Vagina (tissue), 2 donors: ENCODE measurements at regions not wholly inside any gene's neighbourhood (a gene's known extent, or its start where the extent isn't known, plus 50 kb on each side); places are given as distances from the start of the nearest gene placed in this dataset.

Experiments
- DNase-seq, 2 donors: peaks; one replicate each; pipeline ENCODE4 v3.0.0-alpha.2; 2017; ENCODE audit errors: extremely low spot score in 2 of 2
- H3K27ac ChIP-seq: fragments of 200-600 bp; sonication (generic); one replicate; pipeline ENCODE4 v1.5.1; 2019
- H3K27me3 ChIP-seq: fragments of 200-600 bp; sonication (generic); one replicate; pipeline ENCODE4 v1.5.1; 2019
- H3K36me3 ChIP-seq, 2 donors: fragments of 200-600 bp; sonication (generic); one replicate each; pipeline ENCODE4 v1.5.1; 2017 to 2019
- H3K4me1 ChIP-seq: fragments of 200-600 bp; sonication (generic); one replicate; pipeline ENCODE4 v1.5.1; 2019
- H3K4me3 ChIP-seq, 2 donors: fragments of 200-600 bp; sonication (generic); 1 replicate in 1 of 2; 2 replicates in 1 of 2; pipeline ENCODE4 v1.5.1; 2016 to 2019
- H3K9me3 ChIP-seq: fragments of 200-600 bp; sonication (generic); one replicate; pipeline ENCODE4 v1.5.1; 2019
- POLR2A ChIP-seq, 2 donors: fragments of 450-650 bp; IDR thresholded peaks; one replicate each; pipeline ENCODE4 v1.6.1; 2017; ENCODE audit warnings: antibody characterized with exemption in 2 of 2, mild to moderate bottlenecking in 2 of 2, moderate library complexity in 2 of 2
- POLR2AphosphoS5 ChIP-seq, 2 donors: sonication (generic); formaldehyde crosslinking; IDR thresholded peaks; one replicate each; pipeline ENCODE4 v1.9.0; 2017; ENCODE audit warnings: antibody characterized with exemption in 2 of 2, mild to moderate bottlenecking in 2 of 2, low read depth in 1 of 2; ENCODE audit not compliant: insufficient read depth in 1 of 2
- intact Hi-C: fragments of 100-400 bp; cut with DNase I; formaldehyde crosslinking; loops from one replicate; pipeline ENCODE4 v1.15.1; 2023
- TF ChIP-seq, protein P1 (sequence below), 3 experiments: fragments of 450-650 bp in 2 of 3; fragments of 200-600 bp in 1 of 3; sonication (generic) in 1 of 3; IDR thresholded peaks; one replicate each; pipeline ENCODE4 v1.5.1; 2017 to 2019; ENCODE audit warnings: antibody characterized with exemption in 3 of 3, mild to moderate bottlenecking in 2 of 3, moderate library complexity in 2 of 3

GRCh38 chr9:89905606-89906338 lies 301.0 kb downstream of the GADD45G start:
- H3K27me3 ChIP-seq, result no peaks in the 10 kb centered on the region
- no peak overlapping the region for H3K27ac ChIP-seq
- no peak for DNase-seq
- no peak overlapping the region for H3K4me3 ChIP-seq
- no peaks in the 10 kb centered on the region for H3K36me3 ChIP-seq
- intact Hi-C loops, result no loop called here
- no peaks in the 10 kb centered on the region for H3K9me3 ChIP-seq
- H3K4me1 ChIP-seq, result no peaks in the 10 kb centered on the region
- TF ChIP-seq POLR2A (IDR thresholded peaks at IDR 0.05) (no peak), POLR2AphosphoS5 (IDR thresholded peaks at IDR 0.05; ENCODE audit: insufficient read depth in 1 of 2, low read depth in 1 of 2) (no peak)
- TF ChIP-seq, protein P1, sequence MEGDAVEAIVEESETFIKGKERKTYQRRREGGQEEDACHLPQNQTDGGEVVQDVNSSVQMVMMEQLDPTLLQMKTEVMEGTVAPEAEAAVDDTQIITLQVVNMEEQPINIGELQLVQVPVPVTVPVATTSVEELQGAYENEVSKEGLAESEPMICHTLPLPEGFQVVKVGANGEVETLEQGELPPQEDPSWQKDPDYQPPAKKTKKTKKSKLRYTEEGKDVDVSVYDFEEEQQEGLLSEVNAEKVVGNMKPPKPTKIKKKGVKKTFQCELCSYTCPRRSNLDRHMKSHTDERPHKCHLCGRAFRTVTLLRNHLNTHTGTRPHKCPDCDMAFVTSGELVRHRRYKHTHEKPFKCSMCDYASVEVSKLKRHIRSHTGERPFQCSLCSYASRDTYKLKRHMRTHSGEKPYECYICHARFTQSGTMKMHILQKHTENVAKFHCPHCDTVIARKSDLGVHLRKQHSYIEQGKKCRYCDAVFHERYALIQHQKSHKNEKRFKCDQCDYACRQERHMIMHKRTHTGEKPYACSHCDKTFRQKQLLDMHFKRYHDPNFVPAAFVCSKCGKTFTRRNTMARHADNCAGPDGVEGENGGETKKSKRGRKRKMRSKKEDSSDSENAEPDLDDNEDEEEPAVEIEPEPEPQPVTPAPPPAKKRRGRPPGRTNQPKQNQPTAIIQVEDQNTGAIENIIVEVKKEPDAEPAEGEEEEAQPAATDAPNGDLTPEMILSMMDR (IDR thresholded peaks at IDR 0.05), result no peak

DNA sequence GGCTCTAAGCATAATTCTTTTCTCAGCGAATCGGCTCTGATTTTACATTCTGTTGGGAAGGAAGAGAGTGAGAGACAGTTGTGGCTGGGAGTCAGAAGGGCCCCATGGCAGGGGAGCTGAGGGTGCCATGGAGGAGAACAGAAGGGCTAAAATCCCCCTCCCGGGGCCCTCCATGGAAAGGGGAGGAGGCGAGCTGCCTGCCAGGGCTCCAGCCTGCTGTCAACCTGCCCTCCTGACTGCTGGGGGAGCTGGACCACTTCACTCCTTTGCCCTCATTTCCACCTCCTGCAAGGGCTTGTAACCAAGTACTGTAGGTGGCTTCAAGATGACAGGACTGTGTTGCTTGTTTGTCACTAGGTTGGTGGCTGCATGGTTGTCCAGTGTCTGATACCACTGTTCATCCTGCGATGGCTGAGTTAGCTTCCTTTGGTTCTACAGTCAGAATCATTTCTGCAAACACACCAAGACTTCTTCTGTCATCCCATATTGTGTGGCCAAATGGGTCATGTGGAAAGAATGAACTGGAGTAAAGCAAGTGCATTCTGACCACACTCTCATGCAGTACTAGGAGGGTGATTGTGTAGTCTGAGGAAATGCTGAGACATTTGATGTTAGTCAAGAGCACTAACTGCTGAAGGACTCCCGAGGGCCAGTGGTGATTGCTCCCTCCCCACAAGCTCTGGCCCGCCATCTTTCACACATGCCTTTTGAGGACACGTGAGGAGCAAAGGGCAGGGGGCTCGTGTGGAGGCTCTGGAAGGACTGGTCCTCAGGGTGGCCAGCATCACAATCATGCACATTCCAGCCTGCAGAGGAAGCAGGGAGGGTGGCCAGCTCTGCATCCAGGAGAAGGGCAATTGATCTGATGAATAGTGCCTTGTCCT lies 307.2 kb downstream of the GADD45G start:
- no peak for DNase-seq
- no peaks in the 10 kb centered on the region for H3K9me3 ChIP-seq
- no peaks in the 10 kb centered on the region for H3K36me3 ChIP-seq
- TF ChIP-seq, protein P1 (IDR thresholded peaks at IDR 0.05), result no peak
- TF ChIP-seq POLR2A (IDR thresholded peaks at IDR 0.05), result no peak
- no peak for TF ChIP-seq POLR2AphosphoS5 (IDR thresholded peaks at IDR 0.05; ENCODE audit: insufficient read depth in 1 of 2, low read depth in 1 of 2)
- H3K4me3 ChIP-seq, result no peak overlapping the region
- H3K4me1 ChIP-seq, result no peaks in the 10 kb centered on the region
- no peak overlapping the region for H3K27ac ChIP-seq
- no peaks in the 10 kb centered on the region for H3K27me3 ChIP-seq
- intact Hi-C loops, result no loop called here

- no peaks in the 10 kb centered on the region for H3K9me3 ChIP-seq
- no peak for DNase-seq
- H3K36me3 ChIP-seq, result no peaks in the 10 kb centered on the region
- TF ChIP-seq POLR2A (IDR thresholded peaks at IDR 0.05) (no peak), POLR2AphosphoS5 (IDR thresholded peaks at IDR 0.05; ENCODE audit: insufficient read depth in 1 of 2, low read depth in 1 of 2) (no peak)
- TF ChIP-seq, protein P1 (IDR thresholded peaks at IDR 0.05), result no peak
- no peak overlapping the region for H3K4me3 ChIP-seq
- intact Hi-C loops, result no loop called here
- H3K27ac ChIP-seq, result no peak overlapping the region
- no peaks in the 10 kb centered on the region for H3K4me1 ChIP-seq
- no peaks in the 10 kb centered on the region for H3K27me3 ChIP-seq
These were observed 307.8 kb downstream of the GADD45G start for GRCh38 chr9:89912605-89912953.

DNA sequence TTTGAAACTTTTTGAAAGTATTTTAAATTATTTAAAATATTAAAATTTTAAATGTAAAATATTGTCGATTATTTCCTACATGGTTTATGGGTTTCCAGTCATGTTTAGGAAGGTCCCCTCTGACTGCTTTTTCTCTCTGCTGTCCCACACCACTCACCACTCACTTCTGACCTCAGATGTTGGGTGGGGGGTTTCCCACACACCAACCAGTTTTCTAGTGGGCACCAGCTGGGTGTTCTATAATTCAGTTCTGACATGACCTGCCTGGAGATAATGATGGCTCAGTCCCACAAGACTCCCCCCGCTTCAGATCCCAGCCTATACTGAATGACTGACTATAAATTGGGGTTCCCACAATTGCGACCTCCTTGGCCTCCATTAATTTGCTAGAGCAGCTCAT lies 310.4 kb downstream of the GADD45G start:
- TF ChIP-seq POLR2A (IDR thresholded peaks at IDR 0.05) (no peak), POLR2AphosphoS5 (IDR thresholded peaks at IDR 0.05; ENCODE audit: insufficient read depth in 1 of 2, low read depth in 1 of 2) (no peak)
- TF ChIP-seq, protein P1 (IDR thresholded peaks at IDR 0.05), result no peak
- intact Hi-C loops, result no loop called here
- DNase-seq, result no peak
- no peaks in the 10 kb centered on the region for H3K4me1 ChIP-seq
- H3K36me3 ChIP-seq, result no peaks in the 10 kb centered on the region
- no peak overlapping the region for H3K4me3 ChIP-seq
- no peaks in the 10 kb centered on the region for H3K27me3 ChIP-seq
- H3K9me3 ChIP-seq, result no peaks in the 10 kb centered on the region
- no peak overlapping the region for H3K27ac ChIP-seq
